T-helper 1 cell (primary cell): ENCODE measurements at regions not wholly inside any gene's neighbourhood (a gene's known extent, or its start where the extent isn't known, plus 50 kb on each side); places are given as distances from the start of the nearest gene placed in this dataset.

Experiments used
- DNase-seq, 5 donors: peaks; one replicate each; pipeline ENCODE4 v3.0.0-alpha.2; 2012 to 2020

GRCh38 chr5:93048858-93049257 is 532.2 kb downstream of the NR2F1-AS1 start:
- no peak for DNase-seq

- DNase-seq: no peak
Measured at GRCh38 chr5:93044859-93045666, 536.0 kb downstream of the NR2F1-AS1 start.

- DNase-seq: no peak
Measured at GRCh38 chr5:93039888-93040287, 541.1 kb downstream of the NR2F1-AS1 start.

- DNase-seq: no peak
Measured at GRCh38 chr5:93034621-93035590, 546.1 kb downstream of the NR2F1-AS1 start.

GRCh38 chr5:93022796-93023447 is 558.1 kb downstream of the NR2F1-AS1 start:
- no peak for DNase-seq

- DNase-seq: no peak
Measured at GRCh38 chr5:93022211-93022610, 558.8 kb downstream of the NR2F1-AS1 start.

- DNase-seq: no peak
Measured at GRCh38 chr5:93019896-93020295, 561.1 kb downstream of the NR2F1-AS1 start.

GRCh38 chr5:93018461-93018860 is 562.6 kb downstream of the NR2F1-AS1 start:
- no peak for DNase-seq

- DNase-seq: no peak
Measured at GRCh38 chr5:93017849-93018248, 563.2 kb downstream of the NR2F1-AS1 start.

GRCh38 chr5:93017376-93017775 is 563.6 kb downstream of the NR2F1-AS1 start:
- DNase-seq: no peak

- no peak for DNase-seq
Measured at GRCh38 chr5:93010616-93011015, 570.4 kb downstream of the NR2F1-AS1 start.

- no peak for DNase-seq
Measured at GRCh38 chr5:93010037-93010436, 571.0 kb downstream of the NR2F1-AS1 start.

GRCh38 chr5:93008502-93009207 is 572.4 kb downstream of the NR2F1-AS1 start:
- no peak for DNase-seq

- DNase-seq: no peak
Measured at GRCh38 chr5:93006915-93007314, 574.1 kb downstream of the NR2F1-AS1 start.

GRCh38 chr5:92998456-92998855 is 582.6 kb downstream of the NR2F1-AS1 start:
- no peak for DNase-seq

- no peak for DNase-seq
Measured at GRCh38 chr5:92994392-92994791, 586.6 kb downstream of the NR2F1-AS1 start.

GRCh38 chr5:92992073-92992472 is 588.9 kb downstream of the NR2F1-AS1 start:
- DNase-seq: no peak

GRCh38 chr5:92991581-92992067 is 589.4 kb downstream of the NR2F1-AS1 start:
- no peak for DNase-seq

GRCh38 chr5:92990771-92991170 is 590.2 kb downstream of the NR2F1-AS1 start:
- no peak for DNase-seq

- no peak for DNase-seq
Measured at GRCh38 chr5:92981001-92981400, 600.0 kb downstream of the NR2F1-AS1 start.

GRCh38 chr5:92980491-92980890 is 600.5 kb downstream of the NR2F1-AS1 start:
- DNase-seq: no peak

- no peak for DNase-seq
Measured at GRCh38 chr5:92979716-92980115, 601.3 kb downstream of the NR2F1-AS1 start.
